GM23338 (cell line): ENCODE measurements at regions not wholly inside any gene's neighbourhood (a gene's known extent, or its start where the extent isn't known, plus 50 kb on each side); places are given as distances from the start of the nearest gene placed in this dataset.
A peak's percentile ranks its signal among the peaks of the same experiment; 100 is the strongest.

ENCODE experiments used
- ATAC-seq: fragments of 200-7000 bp; cut with Tn5 transposase; 3 replicates; pipeline ENCODE4 v1.9.1; 2020
- DNase-seq: peaks from one replicate; pipeline ENCODE4 v3.0.0-alpha.2; 2015; ENCODE audit warnings: low spot score
- H2AFZ ChIP-seq: fragments of 200-600 bp; sonication (generic); 2 replicates; pipeline ENCODE4 v1.8.0; 2016; ENCODE audit warnings: antibody characterized with exemption, mild to moderate bottlenecking, moderate library complexity
- H3F3A ChIP-seq: fragments of 200-600 bp; sonication (generic); replicated peaks from 2 replicates; pipeline ENCODE4 v1.8.0; 2017; ENCODE audit warnings: antibody characterized with exemption, mixed run types, low read depth
- H3K27ac ChIP-seq: fragments of 200-600 bp; sonication (generic); 2 replicates; pipeline ENCODE4 v1.6.1; 2016; ENCODE audit warnings: low read depth
- H3K27me3 ChIP-seq: fragments of 200-600 bp; sonication (generic); 2 replicates; pipeline ENCODE4 v1.8.0; 2016; ENCODE audit warnings: mild to moderate bottlenecking, mixed run types, moderate library complexity; ENCODE audit not compliant: insufficient read depth
- H3K36me3 ChIP-seq: fragments of 200-600 bp; sonication (generic); 2 replicates; pipeline ENCODE4 v1.8.0; 2016; ENCODE audit warnings: mild to moderate bottlenecking; ENCODE audit not compliant: insufficient read depth
- H3K4me1 ChIP-seq: fragments of 200-600 bp; sonication (generic); 2 replicates; pipeline ENCODE4 v1.8.0; 2016; ENCODE audit warnings: mild to moderate bottlenecking, moderate library complexity; ENCODE audit not compliant: insufficient read depth
- H3K4me2 ChIP-seq: fragments of 200-600 bp; sonication (generic); 2 replicates; pipeline ENCODE4 v1.7.1; 2017; ENCODE audit warnings: mixed run types
- H3K4me3 ChIP-seq: fragments of 200-600 bp; sonication (generic); 2 replicates; pipeline ENCODE4 v1.6.1; 2016; ENCODE audit warnings: mixed run types
- H3K79me2 ChIP-seq: fragments of 200-600 bp; sonication (generic); replicated peaks from 2 replicates; pipeline ENCODE4 v1.8.0; 2017; ENCODE audit warnings: mild to moderate bottlenecking; ENCODE audit not compliant: insufficient read depth
- H3K9me2 ChIP-seq: fragments of 200-600 bp; sonication (generic); 2 replicates; pipeline ENCODE4 v1.8.0; 2017; ENCODE audit not compliant: insufficient read depth
- H4K20me1 ChIP-seq: fragments of 200-600 bp; sonication (generic); replicated peaks from 2 replicates; pipeline ENCODE4 v1.8.0; 2017; ENCODE audit warnings: mild to moderate bottlenecking; ENCODE audit not compliant: insufficient read depth
- H3K27ac Mint-ChIP-seq: 2 replicates; pipeline ENCODE4 v1.8.0; 2020; ENCODE audit warnings: inconsistent platforms, mild to moderate bottlenecking, moderate library complexity, mixed read lengths
- H3K27me3 Mint-ChIP-seq: 3 replicates; pipeline ENCODE4 v1.8.0; 2022; ENCODE audit warnings: low read depth, mild to moderate bottlenecking, moderate library complexity, mixed read lengths, inconsistent platforms; ENCODE audit not compliant: insufficient read depth, poor library complexity
- H3K36me3 Mint-ChIP-seq: 3 replicates; pipeline ENCODE4 v1.8.0; 2021; ENCODE audit warnings: low read depth, mild to moderate bottlenecking, inconsistent platforms, moderate library complexity, mixed read lengths
- H3K4me1 Mint-ChIP-seq: 3 replicates; pipeline ENCODE4 v1.8.0; 2020; ENCODE audit warnings: mild to moderate bottlenecking, inconsistent platforms, mixed read lengths
- H3K4me3 Mint-ChIP-seq: 3 replicates; pipeline ENCODE4 v1.8.0; 2021; ENCODE audit warnings: moderate library complexity, mild to moderate bottlenecking, inconsistent platforms, mixed read lengths
- H3K9me3 Mint-ChIP-seq: 3 replicates; pipeline ENCODE4 v1.8.0; 2020; ENCODE audit warnings: moderate library complexity, mild to moderate bottlenecking, inconsistent platforms, mixed read lengths
- CREB1 ChIP-seq: fragments of 250-450 bp; sonication (Bioruptor Pico); IDR thresholded peaks from 2 replicates; pipeline ENCODE4 v1.5.0; 2020; ENCODE audit warnings: low read depth, mild to moderate bottlenecking, moderate library complexity
- CTCF ChIP-seq, 2 experiments: fragments of 200-600 bp in 1 of 2; sonication (generic) in 1 of 2; conservative IDR thresholded peaks; 2 replicates each; pipeline versions ENCODE4 v1.5.1 to v1.6.1; 2016 to 2017; ENCODE audit warnings: antibody characterized with exemption in 2 of 2, low read depth in 2 of 2, mild to moderate bottlenecking in 2 of 2, moderate library complexity in 1 of 2
- EZH2 ChIP-seq: fragments of 200-600 bp; sonication (generic); IDR thresholded peaks from one replicate; pipeline ENCODE4 v1.8.0; 2017; ENCODE audit warnings: antibody characterized with exemption, mild to moderate bottlenecking, low read depth; ENCODE audit not compliant: unreplicated experiment
- NANOG ChIP-seq: IDR thresholded peaks from 2 replicates; pipeline ENCODE4 v1.6.1; 2016; ENCODE audit warnings: antibody characterized with exemption, borderline replicate concordance
- TF ChIP-seq, protein P1 (sequence below): IDR thresholded peaks from 2 replicates; pipeline ENCODE4 v1.6.1; 2016; ENCODE audit warnings: antibody characterized with exemption

DNA sequence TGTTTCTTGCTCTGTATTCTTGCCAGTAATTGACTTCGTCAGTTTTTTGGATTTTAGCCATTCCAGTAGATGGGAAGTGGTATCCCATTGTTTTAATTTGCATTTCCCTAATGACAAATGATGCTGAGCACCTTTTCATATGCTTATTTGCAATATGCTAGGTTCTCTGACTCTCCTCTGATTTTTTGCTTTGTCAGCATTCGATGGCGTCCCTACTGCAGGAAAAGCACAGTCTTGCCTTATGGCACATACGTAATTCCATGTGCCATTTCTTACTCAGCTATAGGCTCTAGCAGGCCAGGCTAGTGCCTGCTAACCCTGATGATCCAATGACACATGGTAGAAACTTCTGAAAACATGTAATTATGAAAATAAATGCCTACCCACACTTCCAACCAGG, 239.2 kb upstream of the ATP10A start:
- H3K36me3 ChIP-seq = peaks cover 4% of the 10 kb centered on the region; the same call in 1 of the 2 replicates
- no peak overlapping the region for H2AFZ ChIP-seq
- peaks cover 14% of the 10 kb centered on the region for H3K4me1 ChIP-seq
- peaks cover 22% of the 10 kb centered on the region for H3K9me3 Mint-ChIP-seq
- peak; percentile 41 for DNase-seq
- TF ChIP-seq NANOG (0 out of 2 replicates have a peak, but pooled peaks have one; percentile 16), CTCF (conservative IDR thresholded peaks at IDR 0.05; ENCODE audit: low read depth in 2 of 2) (no peak)
- peaks cover 23% of the 10 kb centered on the region for H3K4me1 Mint-ChIP-seq
- no peaks in the 10 kb centered on the region for H3F3A ChIP-seq
- H3K27me3 Mint-ChIP-seq = peaks cover 4% of the 10 kb centered on the region
- no peaks in the 10 kb centered on the region for H3K27me3 ChIP-seq
- H3K79me2 ChIP-seq = no peaks in the 10 kb centered on the region
- peak overlapping the region; percentile 49 for H3K27ac Mint-ChIP-seq
- H3K4me2 ChIP-seq = peak overlapping the region; percentile 4
- H3K4me3 ChIP-seq = no peak overlapping the region
- peak overlapping the region; percentile 5; the same call in 1 of the 2 replicates for H3K27ac ChIP-seq
- H3K4me3 Mint-ChIP-seq = 0 out of 3 replicates have a peak overlapping the region, but pooled peaks have one; percentile 5
- H4K20me1 ChIP-seq = no peaks in the 10 kb centered on the region
- ATAC-seq = peak; percentile 39; the same call in 1 of the 3 replicates
- H3K36me3 Mint-ChIP-seq = peaks cover 25% of the 10 kb centered on the region; the same call in 2 of the 3 replicates
- peaks cover 5% of the 10 kb centered on the region for H3K9me2 ChIP-seq

DNA sequence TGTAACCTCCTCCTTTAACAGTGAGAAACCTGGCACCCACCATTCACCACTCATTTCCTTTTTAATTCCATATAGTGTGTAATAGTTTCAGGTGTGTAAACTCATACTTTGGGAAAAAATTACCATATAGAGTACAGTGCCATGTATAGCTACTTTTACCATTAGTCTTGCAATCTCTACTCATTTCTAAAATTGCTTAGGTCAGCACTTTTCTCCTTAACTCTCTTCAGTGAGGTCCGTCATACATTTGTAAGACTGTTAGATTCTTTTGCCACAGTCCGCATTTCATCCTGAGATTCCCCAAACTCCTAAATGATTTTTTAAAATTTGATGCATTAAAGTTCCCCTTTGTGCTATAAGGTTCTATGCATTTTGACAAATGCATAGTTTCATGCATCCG, 238.3 kb upstream of the ATP10A start:
- H3K4me1 Mint-ChIP-seq = peaks cover 23% of the 10 kb centered on the region
- H3K4me2 ChIP-seq = 0 out of 2 replicates have a peak overlapping the region, but pooled peaks have one; percentile 4
- no peak for ATAC-seq

More for the DNA sequence above, 238.3 kb upstream of the ATP10A start:
- peaks cover 21% of the 10 kb centered on the region; the same call in 2 of the 3 replicates for H3K36me3 Mint-ChIP-seq
- peaks cover 15% of the 10 kb centered on the region for H3K9me3 Mint-ChIP-seq
- Histone ChIP-seq H3K79me2 (no peaks in the 10 kb centered on the region), H4K20me1 (no peaks in the 10 kb centered on the region), H3K27ac (no peak overlapping the region), H3F3A (no peaks in the 10 kb centered on the region), H3K4me3 (no peak overlapping the region), H3K4me1 (peaks cover 14% of the 10 kb centered on the region), H3K27me3 (no peaks in the 10 kb centered on the region), H2AFZ (no peak overlapping the region), H3K36me3 (peaks cover 4% of the 10 kb centered on the region; the same call in 1 of the 2 replicates), H3K9me2 (peaks cover 6% of the 10 kb centered on the region)
- no peak overlapping the region; the same call in 1 of the 2 replicates for H3K27ac Mint-ChIP-seq
- no peak overlapping the region for H3K4me3 Mint-ChIP-seq
- TF ChIP-seq, protein P1, sequence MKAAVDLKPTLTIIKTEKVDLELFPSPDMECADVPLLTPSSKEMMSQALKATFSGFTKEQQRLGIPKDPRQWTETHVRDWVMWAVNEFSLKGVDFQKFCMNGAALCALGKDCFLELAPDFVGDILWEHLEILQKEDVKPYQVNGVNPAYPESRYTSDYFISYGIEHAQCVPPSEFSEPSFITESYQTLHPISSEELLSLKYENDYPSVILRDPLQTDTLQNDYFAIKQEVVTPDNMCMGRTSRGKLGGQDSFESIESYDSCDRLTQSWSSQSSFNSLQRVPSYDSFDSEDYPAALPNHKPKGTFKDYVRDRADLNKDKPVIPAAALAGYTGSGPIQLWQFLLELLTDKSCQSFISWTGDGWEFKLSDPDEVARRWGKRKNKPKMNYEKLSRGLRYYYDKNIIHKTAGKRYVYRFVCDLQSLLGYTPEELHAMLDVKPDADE = no peak
- TF ChIP-seq NANOG (no peak), CREB1 (CRISPR knock-in tag) (no peak), CTCF (conservative IDR thresholded peaks at IDR 0.05; ENCODE audit: low read depth in 2 of 2) (no peak), EZH2 (no peak)
- no peak for DNase-seq
- peaks cover 4% of the 10 kb centered on the region for H3K27me3 Mint-ChIP-seq
